Omental fat pad (tissue), 3 donors: ENCODE measurements at regions not wholly inside any gene's neighbourhood (a gene's known extent, or its start where the extent isn't known, plus 50 kb on each side); places are given as distances from the start of the nearest gene placed in this dataset.

Experiments used
- ATAC-seq: fragments of 150-250 bp; one replicate; pipeline ENCODE4 v1.9.1; 2016; ENCODE audit warnings: mild to moderate bottlenecking, moderate library complexity; ENCODE audit not compliant: low FRiP score
- DNase-seq: peaks from one replicate; pipeline ENCODE4 v3.0.0-alpha.2; 2019; ENCODE audit warnings: low spot score
- TF ChIP-seq, protein P1 (sequence below), 3 donors: fragments of 450-650 bp; IDR thresholded peaks; one replicate each; pipeline ENCODE4 v1.5.1; 2016 to 2017; ENCODE audit warnings: antibody characterized with exemption in 3 of 3, mild to moderate bottlenecking in 3 of 3, moderate library complexity in 2 of 3

DNA sequence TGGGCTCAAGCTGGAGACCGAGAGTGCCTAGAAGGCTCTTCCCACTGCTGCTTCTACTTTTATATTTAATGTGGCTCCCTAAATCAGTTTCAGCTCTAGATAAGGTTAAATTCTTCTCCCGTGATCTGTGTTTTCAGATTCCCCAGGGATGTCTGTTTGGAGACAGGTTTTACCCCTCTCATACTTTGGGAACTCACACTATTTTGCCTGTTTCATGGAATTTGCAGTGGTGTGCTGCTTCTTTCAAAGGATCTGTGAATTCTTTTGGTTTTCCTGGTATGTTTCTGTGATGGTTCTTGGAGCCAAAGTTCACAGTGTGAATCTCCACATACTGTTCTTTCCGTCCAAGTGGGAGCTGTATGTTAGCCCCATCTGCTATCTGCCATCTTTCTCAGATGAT lies 238.3 kb upstream of the SLITRK3 start:
- TF ChIP-seq, protein P1, sequence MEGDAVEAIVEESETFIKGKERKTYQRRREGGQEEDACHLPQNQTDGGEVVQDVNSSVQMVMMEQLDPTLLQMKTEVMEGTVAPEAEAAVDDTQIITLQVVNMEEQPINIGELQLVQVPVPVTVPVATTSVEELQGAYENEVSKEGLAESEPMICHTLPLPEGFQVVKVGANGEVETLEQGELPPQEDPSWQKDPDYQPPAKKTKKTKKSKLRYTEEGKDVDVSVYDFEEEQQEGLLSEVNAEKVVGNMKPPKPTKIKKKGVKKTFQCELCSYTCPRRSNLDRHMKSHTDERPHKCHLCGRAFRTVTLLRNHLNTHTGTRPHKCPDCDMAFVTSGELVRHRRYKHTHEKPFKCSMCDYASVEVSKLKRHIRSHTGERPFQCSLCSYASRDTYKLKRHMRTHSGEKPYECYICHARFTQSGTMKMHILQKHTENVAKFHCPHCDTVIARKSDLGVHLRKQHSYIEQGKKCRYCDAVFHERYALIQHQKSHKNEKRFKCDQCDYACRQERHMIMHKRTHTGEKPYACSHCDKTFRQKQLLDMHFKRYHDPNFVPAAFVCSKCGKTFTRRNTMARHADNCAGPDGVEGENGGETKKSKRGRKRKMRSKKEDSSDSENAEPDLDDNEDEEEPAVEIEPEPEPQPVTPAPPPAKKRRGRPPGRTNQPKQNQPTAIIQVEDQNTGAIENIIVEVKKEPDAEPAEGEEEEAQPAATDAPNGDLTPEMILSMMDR (IDR thresholded peaks at IDR 0.05), result no peak
- no peak for DNase-seq
- ATAC-seq, result no peak

DNA sequence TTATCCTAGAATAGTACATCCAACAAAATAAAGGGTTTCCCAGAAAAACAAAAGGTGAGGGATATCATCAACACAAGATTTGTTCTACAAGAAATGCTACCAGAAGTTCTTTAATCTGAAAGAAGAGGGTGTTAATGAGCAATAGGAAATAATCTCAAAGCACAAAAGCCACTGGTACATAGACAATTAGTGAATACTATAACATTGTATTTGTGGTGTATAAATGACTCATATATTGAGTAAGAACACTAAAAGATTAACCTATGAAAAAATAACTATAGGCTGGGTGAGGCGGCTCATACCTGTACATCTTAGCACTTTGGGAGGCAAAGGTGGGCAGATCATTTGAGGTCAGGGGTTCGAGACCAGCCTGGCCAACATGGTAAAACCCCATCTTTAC lies 210.2 kb upstream of the SLITRK3 start:
- DNase-seq (no peak), ATAC-seq (no peak)
- TF ChIP-seq, protein P1 (IDR thresholded peaks at IDR 0.05), result no peak

DNA sequence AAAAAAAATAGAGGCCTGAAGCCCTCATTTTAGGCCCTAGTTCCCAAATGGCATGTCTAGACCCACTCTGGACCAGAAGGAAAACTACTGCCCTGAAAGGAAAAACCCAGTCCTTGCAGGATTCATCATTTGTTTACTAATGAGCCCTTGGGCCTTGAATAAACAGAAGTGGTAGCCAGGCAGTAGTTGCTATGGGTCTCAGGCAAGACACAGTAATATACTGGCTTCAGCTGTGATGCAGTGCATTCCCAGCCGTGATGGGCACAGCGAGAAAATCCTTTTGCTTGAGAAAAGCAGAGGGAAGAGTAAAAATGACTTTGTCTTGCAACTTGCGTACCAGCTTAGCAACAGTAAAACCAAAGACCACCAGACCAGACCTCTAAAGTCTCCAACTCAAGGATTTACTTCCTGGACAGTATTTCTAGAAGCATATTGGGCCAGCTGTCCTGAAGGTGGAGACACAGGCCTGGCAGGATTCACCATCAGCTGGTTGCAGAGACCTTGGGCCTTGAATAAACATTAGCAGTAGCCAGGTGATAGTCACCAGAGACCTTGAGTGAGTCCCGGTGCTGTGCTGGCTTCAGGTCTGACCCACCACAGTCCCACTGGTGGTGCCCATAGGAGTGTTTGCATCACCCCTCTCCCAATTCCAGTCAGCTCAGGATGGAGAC lies 208.3 kb upstream of the SLITRK3 start:
- TF ChIP-seq, protein P1 (IDR thresholded peaks at IDR 0.05), result no peak

DNA sequence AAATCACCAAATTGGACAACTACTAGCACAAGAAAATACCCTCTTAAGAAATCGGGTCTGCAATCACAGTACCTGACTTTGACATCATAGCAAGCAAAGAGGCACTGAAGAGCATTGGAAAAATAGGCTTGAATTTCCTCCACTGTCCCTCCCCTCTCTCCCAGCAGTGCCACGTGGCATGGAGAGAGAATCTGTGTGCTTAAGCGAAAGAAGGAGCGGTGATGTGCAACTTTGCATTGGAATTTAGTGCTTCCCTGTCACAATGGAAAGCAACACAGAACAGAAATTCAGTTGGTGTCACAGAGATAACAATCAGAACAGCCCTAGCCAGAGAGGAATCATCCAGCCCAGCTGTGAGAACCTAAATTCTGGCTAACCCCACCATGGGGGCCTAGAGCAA lies 207.5 kb upstream of the SLITRK3 start:
- DNase-seq (no peak), ATAC-seq (no peak)
- TF ChIP-seq, protein P1 (IDR thresholded peaks at IDR 0.05), result no peak

More for the DNA sequence above, 208.3 kb upstream of the SLITRK3 start:
- ATAC-seq (no peak), DNase-seq (no peak)

DNA sequence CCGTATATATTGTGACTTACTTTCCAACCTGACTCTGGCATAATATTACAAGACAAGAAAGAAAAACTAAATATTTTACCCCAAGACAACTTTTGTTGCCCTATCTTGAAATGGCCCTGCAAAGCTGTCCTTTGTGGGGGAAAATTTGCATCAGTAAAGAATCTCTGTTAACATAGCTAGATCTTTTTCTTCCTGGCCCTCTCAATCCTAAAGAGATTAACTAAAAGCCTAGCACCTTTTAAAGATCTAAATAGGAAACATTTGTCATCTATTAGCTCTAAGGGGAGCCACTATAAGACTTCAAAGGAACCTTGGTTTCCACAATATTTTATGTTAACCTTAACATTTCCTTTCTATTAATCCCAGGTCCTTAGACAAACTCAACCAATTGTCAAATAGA lies 199.0 kb upstream of the SLITRK3 start:
- TF ChIP-seq, protein P1 (IDR thresholded peaks at IDR 0.05), result no peak
- ATAC-seq, result no peak
- no peak for DNase-seq

DNA sequence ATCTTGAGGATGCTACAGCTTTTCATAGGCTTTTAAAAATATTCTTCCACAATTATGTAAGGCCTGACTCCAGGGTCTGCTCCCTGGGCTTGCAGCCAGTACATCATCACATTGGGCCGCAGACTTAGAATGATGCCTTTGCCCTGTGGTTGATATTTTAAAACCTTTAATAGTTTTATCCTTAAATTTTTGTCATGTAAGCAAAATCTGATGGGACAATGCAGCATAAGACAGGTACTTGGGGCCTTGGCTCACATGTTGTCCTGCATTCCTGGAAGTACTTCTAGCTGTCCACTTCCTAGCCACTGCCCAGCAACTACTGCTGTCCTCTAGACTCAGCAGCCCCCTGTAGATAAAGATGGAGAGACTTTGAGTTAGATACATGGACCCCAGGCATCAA lies 197.3 kb upstream of the SLITRK3 start:
- no peak for DNase-seq
- ATAC-seq, result no peak
- TF ChIP-seq, protein P1 (IDR thresholded peaks at IDR 0.05), result no peak

DNA sequence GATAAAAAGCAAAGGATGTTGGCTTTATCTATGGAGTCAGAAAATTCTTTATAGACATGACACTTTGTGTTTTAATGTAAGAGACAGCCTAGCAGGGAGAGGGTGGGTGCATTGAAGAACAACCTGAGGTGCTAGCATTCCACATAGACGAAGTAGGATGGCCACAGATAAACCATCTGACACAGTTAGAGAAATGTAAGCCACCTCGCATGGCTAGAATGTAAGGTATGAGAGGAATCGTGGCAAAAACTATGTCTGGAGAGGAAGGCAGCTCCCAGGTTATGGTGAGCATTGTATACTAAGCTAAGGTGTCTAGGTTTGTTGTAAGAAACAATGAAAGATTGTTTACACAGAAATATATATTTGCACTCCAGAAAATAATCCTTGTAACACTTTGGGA lies 194.0 kb upstream of the SLITRK3 start:
- ATAC-seq (no peak), DNase-seq (no peak)
- TF ChIP-seq, protein P1 (IDR thresholded peaks at IDR 0.05), result no peak
